ENCODE measurements at regions not wholly inside any gene's neighbourhood (a gene's known extent, or its start where the extent isn't known, plus 50 kb on each side); places are given as distances from the start of the nearest gene placed in this dataset.

DNA sequence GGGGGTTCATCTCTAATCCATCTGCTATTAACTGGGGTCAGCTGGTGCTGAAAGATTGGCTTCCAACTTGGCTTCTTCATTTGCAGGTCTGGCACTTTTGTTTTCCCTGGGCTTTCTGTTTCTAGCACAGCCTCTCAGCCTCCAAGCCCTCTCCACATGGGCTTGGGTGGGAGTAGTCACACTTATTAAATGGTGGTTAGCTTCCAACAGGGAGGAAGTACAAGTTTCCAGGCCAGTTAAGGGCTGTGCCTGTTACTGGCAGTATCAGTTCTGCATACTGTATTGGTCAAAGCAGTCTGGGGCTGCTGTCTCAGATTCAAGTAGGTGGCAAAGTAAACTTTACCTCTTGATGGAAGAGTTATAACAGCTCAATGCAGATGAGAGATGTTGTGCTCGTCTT, 627.1 kb upstream of the CCDC54 start:
- TF ChIP-seq, protein P1, sequence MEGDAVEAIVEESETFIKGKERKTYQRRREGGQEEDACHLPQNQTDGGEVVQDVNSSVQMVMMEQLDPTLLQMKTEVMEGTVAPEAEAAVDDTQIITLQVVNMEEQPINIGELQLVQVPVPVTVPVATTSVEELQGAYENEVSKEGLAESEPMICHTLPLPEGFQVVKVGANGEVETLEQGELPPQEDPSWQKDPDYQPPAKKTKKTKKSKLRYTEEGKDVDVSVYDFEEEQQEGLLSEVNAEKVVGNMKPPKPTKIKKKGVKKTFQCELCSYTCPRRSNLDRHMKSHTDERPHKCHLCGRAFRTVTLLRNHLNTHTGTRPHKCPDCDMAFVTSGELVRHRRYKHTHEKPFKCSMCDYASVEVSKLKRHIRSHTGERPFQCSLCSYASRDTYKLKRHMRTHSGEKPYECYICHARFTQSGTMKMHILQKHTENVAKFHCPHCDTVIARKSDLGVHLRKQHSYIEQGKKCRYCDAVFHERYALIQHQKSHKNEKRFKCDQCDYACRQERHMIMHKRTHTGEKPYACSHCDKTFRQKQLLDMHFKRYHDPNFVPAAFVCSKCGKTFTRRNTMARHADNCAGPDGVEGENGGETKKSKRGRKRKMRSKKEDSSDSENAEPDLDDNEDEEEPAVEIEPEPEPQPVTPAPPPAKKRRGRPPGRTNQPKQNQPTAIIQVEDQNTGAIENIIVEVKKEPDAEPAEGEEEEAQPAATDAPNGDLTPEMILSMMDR (conservative IDR thresholded peaks at IDR 0.05; ENCODE audit: low read depth in 2 of 2): no peak
- TF ChIP-seq POLR2AphosphoS5 (IDR thresholded peaks at IDR 0.05; ENCODE audit: low read depth) (no peak), JUNB (IDR thresholded peaks at IDR 0.05; ENCODE audit: unreplicated experiment) (no peak), EZH2 (IDR thresholded peaks at IDR 0.05; ENCODE audit: low read depth, unreplicated experiment) (no peak), EZH2phosphoT487 (IDR thresholded peaks at IDR 0.05; ENCODE audit: unreplicated experiment) (no peak), ZNF331 (CRISPR knock-in tag; IDR thresholded peaks at IDR 0.05; ENCODE audit: low read depth) (no peak)
- TF ChIP-seq, protein P2, sequence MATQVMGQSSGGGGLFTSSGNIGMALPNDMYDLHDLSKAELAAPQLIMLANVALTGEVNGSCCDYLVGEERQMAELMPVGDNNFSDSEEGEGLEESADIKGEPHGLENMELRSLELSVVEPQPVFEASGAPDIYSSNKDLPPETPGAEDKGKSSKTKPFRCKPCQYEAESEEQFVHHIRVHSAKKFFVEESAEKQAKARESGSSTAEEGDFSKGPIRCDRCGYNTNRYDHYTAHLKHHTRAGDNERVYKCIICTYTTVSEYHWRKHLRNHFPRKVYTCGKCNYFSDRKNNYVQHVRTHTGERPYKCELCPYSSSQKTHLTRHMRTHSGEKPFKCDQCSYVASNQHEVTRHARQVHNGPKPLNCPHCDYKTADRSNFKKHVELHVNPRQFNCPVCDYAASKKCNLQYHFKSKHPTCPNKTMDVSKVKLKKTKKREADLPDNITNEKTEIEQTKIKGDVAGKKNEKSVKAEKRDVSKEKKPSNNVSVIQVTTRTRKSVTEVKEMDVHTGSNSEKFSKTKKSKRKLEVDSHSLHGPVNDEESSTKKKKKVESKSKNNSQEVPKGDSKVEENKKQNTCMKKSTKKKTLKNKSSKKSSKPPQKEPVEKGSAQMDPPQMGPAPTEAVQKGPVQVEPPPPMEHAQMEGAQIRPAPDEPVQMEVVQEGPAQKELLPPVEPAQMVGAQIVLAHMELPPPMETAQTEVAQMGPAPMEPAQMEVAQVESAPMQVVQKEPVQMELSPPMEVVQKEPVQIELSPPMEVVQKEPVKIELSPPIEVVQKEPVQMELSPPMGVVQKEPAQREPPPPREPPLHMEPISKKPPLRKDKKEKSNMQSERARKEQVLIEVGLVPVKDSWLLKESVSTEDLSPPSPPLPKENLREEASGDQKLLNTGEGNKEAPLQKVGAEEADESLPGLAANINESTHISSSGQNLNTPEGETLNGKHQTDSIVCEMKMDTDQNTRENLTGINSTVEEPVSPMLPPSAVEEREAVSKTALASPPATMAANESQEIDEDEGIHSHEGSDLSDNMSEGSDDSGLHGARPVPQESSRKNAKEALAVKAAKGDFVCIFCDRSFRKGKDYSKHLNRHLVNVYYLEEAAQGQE (IDR thresholded peaks at IDR 0.05; ENCODE audit: unreplicated experiment): no peak

All from GM23338 (cell line).